Heart left ventricle (tissue), 16 donors: ENCODE measurements at regions not wholly inside any gene's neighbourhood (a gene's known extent, or its start where the extent isn't known, plus 50 kb on each side); places are given as distances from the start of the nearest gene placed in this dataset.

Experiments
- ATAC-seq, 4 donors: fragments of 200-7000 bp; cut with Tn5 transposase; one replicate each; pipeline ENCODE4 v1.9.1; 2020 to 2022; ENCODE audit warnings: moderate library complexity in 4 of 4, mild to moderate bottlenecking in 3 of 4, moderate number of reproducible peaks in 1 of 4
- DNase-seq, 5 donors: peaks; one replicate each; pipeline ENCODE4 v3.0.0-alpha.2; 2020
- H3K27ac ChIP-seq, 12 donors: fragments of 200-600 bp; sonication (generic) in 4 of 12; one replicate each; pipeline versions ENCODE4 v1.5.0 to v1.8.0; 2016 to 2022; ENCODE audit warnings: mild to moderate bottlenecking in 2 of 12
- H3K27me3 ChIP-seq, 9 donors: fragments of 200-600 bp; sonication (generic) in 2 of 9; one replicate each; pipeline versions ENCODE4 v1.5.1 to v1.8.0; 2016 to 2022; ENCODE audit warnings: mild to moderate bottlenecking in 3 of 9
- H3K36me3 ChIP-seq, 9 donors: fragments of 200-600 bp; sonication (generic) in 2 of 9; one replicate each; pipeline versions ENCODE4 v1.5.0 to v1.8.0; 2018 to 2022; ENCODE audit warnings: mild to moderate bottlenecking in 2 of 9
- H3K4me1 ChIP-seq, 12 donors: fragments of 200-600 bp; sonication (generic) in 4 of 12; one replicate each; pipeline versions ENCODE4 v1.5.0 to v1.8.0; 2016 to 2022; ENCODE audit warnings: mild to moderate bottlenecking in 3 of 12
- H3K4me3 ChIP-seq, 12 donors: fragments of 200-600 bp; sonication (generic) in 4 of 12; one replicate each; pipeline versions ENCODE4 v1.5.0 to v1.8.0; 2017 to 2022; ENCODE audit warnings: mild to moderate bottlenecking in 9 of 12, moderate library complexity in 4 of 12
- H3K9me3 ChIP-seq, 12 donors: fragments of 200-600 bp; sonication (generic) in 4 of 12; one replicate each; pipeline versions ENCODE4 v1.5.0 to v1.8.0; 2016 to 2022; ENCODE audit warnings: mild to moderate bottlenecking in 1 of 12
- CTCF ChIP-seq, 12 donors: fragments of 200-600 bp; sonication (generic) in 4 of 12; IDR thresholded peaks; one replicate each; pipeline versions ENCODE4 v1.5.0 to v1.8.0; 2018 to 2022; ENCODE audit warnings: antibody characterized with exemption in 12 of 12, mild to moderate bottlenecking in 5 of 12
- POLR2A ChIP-seq, 2 donors: fragments of 450-650 bp; IDR thresholded peaks; one replicate each; pipeline ENCODE4 v1.6.1; 2017; ENCODE audit warnings: antibody characterized with exemption in 2 of 2, mild to moderate bottlenecking in 2 of 2, moderate library complexity in 2 of 2
- WGBS, 4 donors: extraction: QIAGEN DNeasy Blood & Tissue Kit in 2 of 4; methylation state at CpG; one replicate each; pipeline versions ENCODE4 v1.1.5 to v1.1.7; 2013 to 2018; 5-methylcytosine and 5-hydroxymethylcytosine counted together
- intact Hi-C, 10 donors: fragments of 100-400 bp; cut with DNase I; formaldehyde crosslinking; loops; one replicate each; pipeline versions ENCODE4 v1.11.1 to v1.14.2; 2022
- donor health status: ischemic (EF 13 %, LVEDD 7.1; RV severe dilation, severe dysfunction).
- donor health status: healthy with polysubstance abuse.
- donor health status: DM: no; HTN: yes; CAD: no.
- donor health status: DM: no; HTN: no; CAD: no.
- donor health status: ischemic (EF 25% LVEDD 6.9; RV normal size, moderate dysfunction).
- donor health status: ischemic (EF 25% LVEDD 5.7; RV mildly dilated, moderate dysfunction).
- donor health status: healthy.
- donor health status: DM: yes; HTN: yes; CAD: no.
- donor health status: ischemic (EF 35%, LVEDD 5.7; RV mildly dilated, moderate dysfunction).
- donor health status: nonischemic (EF 11% LVEDD 7.7; RV severe dilation, severe dysfunction).
- donor health status: DM: yes; HTN: yes; CAD: no.
- donor health status: PGD.
- donor health status: ischemic (EF 29% LVEDD 5.4; RV normal size, mild dysfunction).
- donor health status: nonischemic (EF 23%, LVEDD 6.1; RV moderate dilation, normal function).

DNA sequence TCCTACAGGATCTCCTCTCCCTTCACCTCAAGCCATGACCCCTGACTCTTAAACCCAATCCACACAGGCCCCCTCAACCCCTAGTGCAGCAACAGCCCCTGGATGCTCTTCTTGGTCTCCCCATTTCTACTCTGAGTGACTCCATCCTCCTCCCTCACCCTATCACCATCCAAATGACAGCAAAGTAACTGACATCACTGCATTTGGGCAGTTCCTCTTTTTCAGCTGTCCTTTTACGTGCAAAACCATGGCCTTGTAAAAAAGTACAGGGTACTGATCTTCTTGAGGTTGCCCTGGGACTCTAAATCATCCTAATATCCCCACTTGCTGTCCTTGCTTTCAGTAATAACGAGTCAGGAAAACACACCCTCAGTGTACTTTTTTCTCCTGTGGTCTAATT, 454.9 kb downstream of the ADRA2A start:
- DNase-seq: no peak
- 41 to 62% (median 56%) methylated on average over 2 of the region's 2 CpGs for WGBS, 4 donors
- H3K27me3 ChIP-seq: peaks cover 0 to 7% (median 0%) of the 10 kb centered on the region in 9 donors
- no peak for TF ChIP-seq CTCF (IDR thresholded peaks at IDR 0.05)
- no peak for TF ChIP-seq POLR2A (IDR thresholded peaks at IDR 0.05)
- H3K4me3 ChIP-seq: no peak overlapping the region
- ATAC-seq: no peak
- intact Hi-C loops: no loop called here
- H3K9me3 ChIP-seq: peaks cover 0 to 5% (median 0%) of the 10 kb centered on the region in 12 donors
- no peaks in the 10 kb centered on the region for H3K4me1 ChIP-seq
- no peak overlapping the region for H3K27ac ChIP-seq
- H3K36me3 ChIP-seq: no peaks in the 10 kb centered on the region

DNA sequence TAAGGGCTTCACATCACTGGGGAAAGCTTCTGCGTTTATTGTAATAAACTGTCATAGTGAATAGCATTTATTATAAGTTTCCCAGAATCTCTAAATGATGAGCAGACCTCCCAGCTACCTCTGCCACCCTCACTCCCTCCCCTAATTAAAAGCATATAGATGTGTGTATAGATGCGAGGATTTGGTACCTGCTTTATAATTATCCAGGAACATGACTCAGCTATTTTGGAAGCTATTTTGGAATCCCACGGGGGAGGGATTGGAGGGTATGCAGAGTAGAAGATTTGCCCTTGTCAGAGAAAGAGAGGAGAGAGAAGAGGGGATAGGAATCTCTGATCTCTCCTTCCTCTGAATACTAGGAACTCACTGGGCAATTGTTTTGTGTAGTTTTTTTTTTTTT, 455.3 kb downstream of the ADRA2A start:
- WGBS, 4 donors: 56 to 66% (median 63%) methylated on average over 3 of the region's 3 CpGs
- ATAC-seq: no peak
- intact Hi-C loops: no loop called here

GRCh38 chr10:111539246-111539645, 462.4 kb downstream of the ADRA2A start:
- Histone ChIP-seq H3K4me1 (no peaks in the 10 kb centered on the region), H3K27ac (no peak overlapping the region), H3K9me3 (no peaks in the 10 kb centered on the region), H3K4me3 (no peak overlapping the region), H3K27me3 (no peaks in the 10 kb centered on the region), H3K36me3 (no peaks in the 10 kb centered on the region)
- 62 to 71% (median 64%) methylated on average over 2 of the region's 2 CpGs for WGBS, 4 donors
- intact Hi-C loops: no loop called here
- no peak for DNase-seq
- no peak for ATAC-seq
- no peak for TF ChIP-seq CTCF (IDR thresholded peaks at IDR 0.05)
- no peak for TF ChIP-seq POLR2A (IDR thresholded peaks at IDR 0.05)

More for the DNA sequence above, 455.3 kb downstream of the ADRA2A start:
- H3K9me3 ChIP-seq: peaks cover 0 to 5% (median 0%) of the 10 kb centered on the region in 12 donors
- TF ChIP-seq CTCF (IDR thresholded peaks at IDR 0.05): no peak
- TF ChIP-seq POLR2A (IDR thresholded peaks at IDR 0.05): no peak
- DNase-seq: no peak
- H3K4me3 ChIP-seq: no peak overlapping the region
- H3K36me3 ChIP-seq: no peaks in the 10 kb centered on the region
- no peaks in the 10 kb centered on the region for H3K4me1 ChIP-seq
- no peak overlapping the region for H3K27ac ChIP-seq
- peaks cover 0 to 7% (median 0%) of the 10 kb centered on the region in 9 donors for H3K27me3 ChIP-seq

DNA sequence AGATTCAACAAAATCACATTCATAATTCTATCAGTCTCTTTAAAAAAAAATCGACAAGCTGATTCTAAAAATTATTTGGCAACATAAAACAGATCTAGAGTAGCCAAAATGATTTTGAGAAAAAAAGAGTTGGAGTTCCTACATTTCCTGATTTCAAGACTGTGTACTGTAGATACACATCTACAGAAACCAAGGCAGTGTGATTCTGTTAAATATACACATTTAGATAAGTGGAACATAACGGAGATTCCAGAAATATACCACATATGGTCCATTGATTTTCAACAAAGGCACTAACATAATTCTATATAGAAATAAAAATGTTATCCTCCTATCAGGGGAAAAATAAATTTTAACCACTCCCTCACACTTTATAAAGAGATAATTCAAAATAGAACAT, 467.0 kb downstream of the ADRA2A start:
- Histone ChIP-seq H3K27ac (no peak overlapping the region), H3K27me3 (no peaks in the 10 kb centered on the region), H3K4me1 (no peaks in the 10 kb centered on the region), H3K36me3 (no peaks in the 10 kb centered on the region), H3K9me3 (no peaks in the 10 kb centered on the region), H3K4me3 (no peak overlapping the region)
- TF ChIP-seq POLR2A (IDR thresholded peaks at IDR 0.05): no peak
- no peak for TF ChIP-seq CTCF (IDR thresholded peaks at IDR 0.05)
- ATAC-seq (no peak), DNase-seq (no peak)
- 53 to 71% (median 67%) methylated on average over 2 of the region's 2 CpGs for WGBS, 4 donors
- intact Hi-C loops: no loop called here
